Sigmoid colon (tissue), 3 donors: ENCODE measurements at regions not wholly inside any gene's neighbourhood (a gene's known extent, or its start where the extent isn't known, plus 50 kb on each side); places are given as distances from the start of the nearest gene placed in this dataset.

Source experiments
- CTCF ChIP-seq, 4 experiments: fragments of 450-650 bp in 3 of 4; fragments of 200-600 bp in 1 of 4; IDR thresholded peaks; one replicate each; pipeline ENCODE4 v1.5.1; 2016 to 2019; ENCODE audit warnings: antibody characterized with exemption in 4 of 4, mild to moderate bottlenecking in 3 of 4, moderate library complexity in 2 of 4
- POLR2A ChIP-seq, 2 donors: fragments of 450-650 bp; IDR thresholded peaks; one replicate each; pipeline ENCODE4 v1.6.1; 2016; ENCODE audit warnings: antibody characterized with exemption in 2 of 2, mild to moderate bottlenecking in 2 of 2, moderate library complexity in 2 of 2

GRCh38 chr15:46126581-46126980, 491.8 kb downstream of the SQOR start:
- TF ChIP-seq CTCF (IDR thresholded peaks at IDR 0.05) (no peak), POLR2A (IDR thresholded peaks at IDR 0.05) (no peak)
